RWPE2 (cell line): ENCODE measurements at regions not wholly inside any gene's neighbourhood (a gene's known extent, or its start where the extent isn't known, plus 50 kb on each side); places are given as distances from the start of the nearest gene placed in this dataset.

Source experiments
- ATAC-seq: fragments of 200-7000 bp; cut with Tn5 transposase; 3 replicates; pipeline ENCODE4 v1.9.1; 2021; ENCODE audit warnings: low read depth
- DNase-seq: peaks from one replicate; pipeline ENCODE4 v3.0.0-alpha.2; 2020; ENCODE audit warnings: low spot score
- H3K27ac ChIP-seq: fragments of 450-650 bp; 2 replicates; pipeline ENCODE4 v1.5.1; 2017; ENCODE audit warnings: mild to moderate bottlenecking; ENCODE audit not compliant: poor library complexity, severe bottlenecking
- H3K27me3 ChIP-seq: fragments of 250-450 bp; sonication (Bioruptor Pico); 2 replicates; pipeline ENCODE4 v1.5.1; 2021; ENCODE audit warnings: mild to moderate bottlenecking, moderate library complexity; ENCODE audit not compliant: insufficient read depth, poor library complexity, severe bottlenecking
- H3K36me3 ChIP-seq: fragments of 250-450 bp; sonication (Bioruptor Pico); 2 replicates; pipeline ENCODE4 v1.5.1; 2020; ENCODE audit warnings: low read depth, mild to moderate bottlenecking, moderate library complexity
- H3K4me1 ChIP-seq: fragments of 250-450 bp; sonication (Bioruptor Pico); 2 replicates; pipeline ENCODE4 v1.5.1; 2021; ENCODE audit warnings: mild to moderate bottlenecking, moderate library complexity; ENCODE audit not compliant: insufficient read depth, poor library complexity, severe bottlenecking
- H3K4me3 ChIP-seq: fragments of 250-450 bp; sonication (Bioruptor Pico); 2 replicates; pipeline ENCODE4 v1.5.1; 2021; ENCODE audit warnings: mild to moderate bottlenecking, moderate library complexity; ENCODE audit not compliant: severe bottlenecking
- H3K9me3 ChIP-seq: fragments of 250-450 bp; sonication (Bioruptor Pico); 2 replicates; pipeline ENCODE4 v1.5.1; 2021; ENCODE audit warnings: mild to moderate bottlenecking, moderate library complexity; ENCODE audit not compliant: severe bottlenecking
- CTCF ChIP-seq: fragments of 450-650 bp; IDR thresholded peaks from one replicate; pipeline ENCODE4 v1.5.1; 2017; ENCODE audit warnings: mild to moderate bottlenecking, moderate library complexity; ENCODE audit not compliant: poor library complexity, severe bottlenecking

- H3K4me1 ChIP-seq, result no peaks in the 10 kb centered on the region
Measured at GRCh38 chr4:82076809-82077208, 297.0 kb downstream of the HNRNPD start.

GRCh38 chr4:82076359-82076758, 297.4 kb downstream of the HNRNPD start:
- Histone ChIP-seq H3K27ac (no peak overlapping the region), H3K4me1 (no peaks in the 10 kb centered on the region), H3K27me3 (no peaks in the 10 kb centered on the region), H3K4me3 (no peak overlapping the region), H3K36me3 (no peaks in the 10 kb centered on the region), H3K9me3 (no peaks in the 10 kb centered on the region)
- DNase-seq (no peak), ATAC-seq (no peak)
- no peak for TF ChIP-seq CTCF

More at GRCh38 chr4:82076809-82077208, 297.0 kb downstream of the HNRNPD start:
- Histone ChIP-seq H3K27me3 (no peaks in the 10 kb centered on the region), H3K9me3 (no peaks in the 10 kb centered on the region), H3K4me3 (no peak overlapping the region), H3K27ac (no peak overlapping the region), H3K36me3 (no peaks in the 10 kb centered on the region)
- no peak for ATAC-seq
- no peak for TF ChIP-seq CTCF
- DNase-seq, result no peak

GRCh38 chr4:82071951-82072350, 301.8 kb downstream of the HNRNPD start:
- no peaks in the 10 kb centered on the region for H3K27me3 ChIP-seq
- ATAC-seq, result no peak
- H3K36me3 ChIP-seq, result no peaks in the 10 kb centered on the region
- DNase-seq, result no peak
- no peaks in the 10 kb centered on the region for H3K9me3 ChIP-seq
- TF ChIP-seq CTCF, result no peak
- H3K27ac ChIP-seq, result no peak overlapping the region
- no peak overlapping the region for H3K4me3 ChIP-seq
- H3K4me1 ChIP-seq, result no peaks in the 10 kb centered on the region

- H3K9me3 ChIP-seq, result no peaks in the 10 kb centered on the region
- no peak overlapping the region for H3K27ac ChIP-seq
- no peak for DNase-seq
- no peaks in the 10 kb centered on the region for H3K4me1 ChIP-seq
- H3K4me3 ChIP-seq, result no peak overlapping the region
- H3K27me3 ChIP-seq, result no peaks in the 10 kb centered on the region
- no peaks in the 10 kb centered on the region for H3K36me3 ChIP-seq
- no peak for TF ChIP-seq CTCF
- no peak for ATAC-seq
Measured at GRCh38 chr4:82069883-82070638, 303.7 kb downstream of the HNRNPD start.

- H3K27ac ChIP-seq, result no peak overlapping the region
- no peak for ATAC-seq
- H3K4me3 ChIP-seq, result no peak overlapping the region
- no peaks in the 10 kb centered on the region for H3K9me3 ChIP-seq
- TF ChIP-seq CTCF, result no peak
- peaks cover 4% of the 10 kb centered on the region for H3K27me3 ChIP-seq
- no peaks in the 10 kb centered on the region for H3K36me3 ChIP-seq
- no peak for DNase-seq
- no peaks in the 10 kb centered on the region for H3K4me1 ChIP-seq
Measured at GRCh38 chr4:82063017-82063416, 310.8 kb downstream of the HNRNPD start.
